ENCODE measurements at regions not wholly inside any gene's neighbourhood (a gene's known extent, or its start where the extent isn't known, plus 50 kb on each side); places are given as distances from the start of the nearest gene placed in this dataset.

- Histone ChIP-seq H3K4me3 (replicated peaks; ENCODE audit: low read depth, low read length) (no peak overlapping the region), H3K36me3 (ENCODE audit: control insufficient read depth, insufficient read depth, low read length) (no peaks in the 10 kb centered on the region), H3K27me3 (replicated peaks; ENCODE audit: control insufficient read depth, insufficient read depth, low read length) (no peaks in the 10 kb centered on the region)
- DNase-seq (ENCODE audit: extremely low read depth, insufficient read length): no peak
- TF ChIP-seq CTCF (IDR thresholded peaks at IDR 0.05; ENCODE audit: insufficient read depth, low read length, poor library complexity, severe bottlenecking): no peak
Observed at GRCh38 chr14:42710071-42710470, 1103.4 kb downstream of the LRFN5 start.

- H3K36me3 ChIP-seq (ENCODE audit: control insufficient read depth, insufficient read depth, low read length): no peaks in the 10 kb centered on the region
- no peak overlapping the region for H3K4me3 ChIP-seq (replicated peaks; ENCODE audit: low read depth, low read length)
- no peaks in the 10 kb centered on the region for H3K27me3 ChIP-seq (replicated peaks; ENCODE audit: control insufficient read depth, insufficient read depth, low read length)
- TF ChIP-seq CTCF (IDR thresholded peaks at IDR 0.05; ENCODE audit: insufficient read depth, low read length, poor library complexity, severe bottlenecking): no peak
- no peak for DNase-seq (ENCODE audit: extremely low read depth, insufficient read length)
Observed at GRCh38 chr14:42703501-42703900, 1096.8 kb downstream of the LRFN5 start.

- DNase-seq (ENCODE audit: extremely low read depth, insufficient read length): no peak
- no peak for TF ChIP-seq CTCF (IDR thresholded peaks at IDR 0.05; ENCODE audit: insufficient read depth, low read length, poor library complexity, severe bottlenecking)
- H3K4me3 ChIP-seq (replicated peaks; ENCODE audit: low read depth, low read length): no peak overlapping the region
- H3K27me3 ChIP-seq (replicated peaks; ENCODE audit: control insufficient read depth, insufficient read depth, low read length): no peaks in the 10 kb centered on the region
- H3K36me3 ChIP-seq (ENCODE audit: control insufficient read depth, insufficient read depth, low read length): no peaks in the 10 kb centered on the region
Observed at GRCh38 chr14:42687421-42687820, 1080.7 kb downstream of the LRFN5 start.

- no peak overlapping the region for H3K4me3 ChIP-seq (replicated peaks; ENCODE audit: low read depth, low read length)
- no peaks in the 10 kb centered on the region for H3K36me3 ChIP-seq (ENCODE audit: control insufficient read depth, insufficient read depth, low read length)
- H3K27me3 ChIP-seq (replicated peaks; ENCODE audit: control insufficient read depth, insufficient read depth, low read length): no peaks in the 10 kb centered on the region
- no peak for TF ChIP-seq CTCF (IDR thresholded peaks at IDR 0.05; ENCODE audit: insufficient read depth, low read length, poor library complexity, severe bottlenecking)
- DNase-seq (ENCODE audit: extremely low read depth, insufficient read length): no peak
Observed at GRCh38 chr14:42683707-42684106, 1077.0 kb downstream of the LRFN5 start.

- Histone ChIP-seq H3K27me3 (replicated peaks; ENCODE audit: control insufficient read depth, insufficient read depth, low read length) (no peaks in the 10 kb centered on the region), H3K36me3 (ENCODE audit: control insufficient read depth, insufficient read depth, low read length) (no peaks in the 10 kb centered on the region), H3K4me3 (replicated peaks; ENCODE audit: low read depth, low read length) (no peak overlapping the region)
- no peak for TF ChIP-seq CTCF (IDR thresholded peaks at IDR 0.05; ENCODE audit: insufficient read depth, low read length, poor library complexity, severe bottlenecking)
- no peak for DNase-seq (ENCODE audit: extremely low read depth, insufficient read length)
Observed at GRCh38 chr14:42676636-42677035, 1070.0 kb downstream of the LRFN5 start.

GRCh38 chr14:42673963-42674362 lies 1067.3 kb downstream of the LRFN5 start:
- Histone ChIP-seq H3K27me3 (replicated peaks; ENCODE audit: control insufficient read depth, insufficient read depth, low read length) (no peaks in the 10 kb centered on the region), H3K4me3 (replicated peaks; ENCODE audit: low read depth, low read length) (no peak overlapping the region)
- no peak for TF ChIP-seq CTCF (IDR thresholded peaks at IDR 0.05; ENCODE audit: insufficient read depth, low read length, poor library complexity, severe bottlenecking)

More at GRCh38 chr14:42673963-42674362, 1067.3 kb downstream of the LRFN5 start:
- DNase-seq (ENCODE audit: extremely low read depth, insufficient read length): no peak
- no peaks in the 10 kb centered on the region for H3K36me3 ChIP-seq (ENCODE audit: control insufficient read depth, insufficient read depth, low read length)

Data from GM06990 (cell line).